HCT116 (cell line): ENCODE measurements at regions not wholly inside any gene's neighbourhood (a gene's known extent, or its start where the extent isn't known, plus 50 kb on each side); places are given as distances from the start of the nearest gene placed in this dataset.

Experiments used
- ATAC-seq: fragments of 200-7000 bp; cut with Tn5 transposase; 2 replicates; pipeline ENCODE4 v1.9.1; 2020; ENCODE audit warnings: mild to moderate bottlenecking, moderate library complexity
- BruUV-seq: library from RNA; stranded (reverse); fragments of 400-500 nt; replicated peaks from 2 replicates; lab custom pipeline; 2021; lab: Mats Ljungman, UMichigan
- CTCF ChIA-PET: fragments of 300-600 bp; sonication (Branson Sonifier 250); formaldehyde crosslinking; loops from one replicate; lab custom pipeline; 2021; ENCODE audit warnings: antibody characterized with exemption; lab: Charles Lee
- POLR2A ChIA-PET: fragments of 300-600, 350-600 bp; sonication (Branson Sonifier 250); formaldehyde crosslinking; loops from one replicate; lab custom pipeline; 2021; ENCODE audit warnings: antibody characterized with exemption; lab: Charles Lee
- RAD21 ChIA-PET, 2 experiments: fragments of 300-600 bp; sonication (Branson Sonifier 250); formaldehyde crosslinking; loops; one replicate each; lab custom pipeline; 2023; ENCODE audit warnings: low total read pairs in 2 of 2; ENCODE audit not compliant: uncharacterized antibody in 2 of 2, unreplicated experiment in 2 of 2, low non-redundant PET in 1 of 2; lab: Charles Lee
- DNase-seq: peaks from one replicate; pipeline ENCODE4 v3.0.0-alpha.2; 2010; ENCODE audit warnings: low read depth, low spot score
- H2AFZ ChIP-seq: fragments of 200-600 bp; shearing (Covaris generic), sonication (generic); 2 replicates; pipeline ENCODE4 v1.6.1; 2017; ENCODE audit warnings: low read depth, mixed run types, mixed read lengths, antibody characterized with exemption, low read length; ENCODE audit not compliant: poor library complexity, severe bottlenecking
- H3K27ac ChIP-seq: 2 replicates; pipeline ENCODE4 v1.5.1; 2012; ENCODE audit warnings: low read depth, low read length
- H3K27me3 ChIP-seq: fragments of 200-600 bp; sonication (generic); 2 replicates; pipeline ENCODE4 v1.6.1; 2016; ENCODE audit warnings: mixed run types, low read length, mixed read lengths; ENCODE audit not compliant: insufficient read depth
- H3K36me3 ChIP-seq, 2 experiments: fragments of 200-500 bp in 1 of 2; fragments of 200-600 bp in 1 of 2; sonication (Bioruptor generic) in 1 of 2; sonication (generic) in 1 of 2; 2 replicates each; pipeline versions ENCODE4 v1.5.1 to v1.6.1; 2014 to 2016; ENCODE audit warnings: low read length in 2 of 2, inconsistent platforms in 1 of 2, mixed read lengths in 1 of 2, mixed run types in 1 of 2; ENCODE audit not compliant: insufficient read depth in 2 of 2, control insufficient read depth in 1 of 2
- H3K4me1 ChIP-seq, 2 experiments: fragments of 200-600 bp in 1 of 2; sonication (generic) in 1 of 2; 2 replicates each; pipeline versions ENCODE4 v1.5.1 to v1.6.1; 2012 to 2017; ENCODE audit warnings: low read length in 2 of 2, inconsistent platforms in 1 of 2, mild to moderate bottlenecking in 1 of 2, mixed read lengths in 1 of 2, mixed run types in 1 of 2, moderate library complexity in 1 of 2; ENCODE audit not compliant: insufficient read depth in 2 of 2, control insufficient read depth in 1 of 2
- H3K4me2 ChIP-seq: fragments of 200-600 bp; sonication (generic); 2 replicates; pipeline ENCODE4 v1.6.1; 2017; ENCODE audit warnings: mixed run types, low read length, mixed read lengths
- H3K4me3 ChIP-seq, 2 experiments: fragments of 200-600 bp in 1 of 2; sonication (generic) in 1 of 2; replicated peaks in 1 of 2; 2 replicates each; pipeline ENCODE4 v1.5.1; 2011 to 2016; ENCODE audit warnings: low read length in 2 of 2, control low read depth in 1 of 2, low read depth in 1 of 2, mild to moderate bottlenecking in 1 of 2, mixed read lengths in 1 of 2, mixed run types in 1 of 2
- H3K79me2 ChIP-seq: fragments of 200-600 bp; sonication (generic); 2 replicates; pipeline ENCODE4 v1.6.1; 2017; ENCODE audit warnings: mild to moderate bottlenecking, mixed run types, low read length, moderate library complexity, mixed read lengths; ENCODE audit not compliant: insufficient read depth
- H3K9ac ChIP-seq: fragments of 200-600 bp; sonication (generic); 2 replicates; pipeline ENCODE4 v1.6.1; 2016; ENCODE audit warnings: low read length, mixed read lengths
- H3K9me2 ChIP-seq: fragments of 200-600 bp; sonication (generic), shearing (Covaris generic); 2 replicates; pipeline ENCODE4 v1.6.1; 2017; ENCODE audit warnings: mixed run types, mild to moderate bottlenecking, moderate library complexity; ENCODE audit not compliant: insufficient read depth
- H3K9me3 ChIP-seq, 2 experiments: fragments of 200-500 bp in 1 of 2; fragments of 200-600 bp in 1 of 2; sonication (Bioruptor generic) in 1 of 2; sonication (generic) in 1 of 2; 2 replicates each; pipeline ENCODE4 v1.6.1; 2014 to 2017; ENCODE audit warnings: low read length in 2 of 2, mixed read lengths in 2 of 2, inconsistent platforms in 1 of 2, low read depth in 1 of 2, mild to moderate bottlenecking in 1 of 2, mixed run types in 1 of 2, moderate library complexity in 1 of 2; ENCODE audit not compliant: control insufficient read depth in 1 of 2, insufficient read depth in 1 of 2
- H4K20me1 ChIP-seq: fragments of 200-600 bp; sonication (generic), shearing (Covaris generic); 2 replicates; pipeline ENCODE4 v1.6.1; 2017; ENCODE audit warnings: mixed run types, mild to moderate bottlenecking, moderate library complexity; ENCODE audit not compliant: insufficient read depth
- ATF3 ChIP-seq: IDR thresholded peaks from 2 replicates; pipeline ENCODE4 v1.6.1; 2012
- CBX3 ChIP-seq: IDR thresholded peaks from 2 replicates; pipeline ENCODE4 v1.6.1; 2012; ENCODE audit warnings: low read depth
- CEBPB ChIP-seq: IDR thresholded peaks from 2 replicates; pipeline ENCODE4 v1.6.1; 2012; ENCODE audit warnings: low read depth
- EGR1 ChIP-seq: IDR thresholded peaks from 2 replicates; pipeline ENCODE4 v1.6.1; 2012; ENCODE audit warnings: low read depth
- ELF1 ChIP-seq: IDR thresholded peaks from 2 replicates; pipeline ENCODE4 v1.6.1; 2012; ENCODE audit warnings: low read depth, borderline replicate concordance
- EZH2 ChIP-seq: fragments of 200-600 bp; sonication (generic); IDR thresholded peaks from 2 replicates; pipeline ENCODE4 v1.6.1; 2017; ENCODE audit warnings: antibody characterized with exemption, mixed run types
- FOSL1 ChIP-seq: IDR thresholded peaks from 2 replicates; pipeline ENCODE4 v1.6.1; 2012; ENCODE audit warnings: low read depth
- JUND ChIP-seq: IDR thresholded peaks from 2 replicates; pipeline ENCODE4 v1.6.1; 2012
- POLR2A ChIP-seq: IDR thresholded peaks from 2 replicates; pipeline ENCODE4 v1.7.0; 2011; ENCODE audit warnings: borderline replicate concordance; ENCODE audit not compliant: insufficient read depth, insufficient read length; ENCODE audit errors: extremely low read depth
- POLR2AphosphoS5 ChIP-seq: IDR thresholded peaks from 2 replicates; pipeline ENCODE4 v1.6.1; 2011; ENCODE audit warnings: mild to moderate bottlenecking, low read depth, low read length, moderate library complexity
- RAD21 ChIP-seq: IDR thresholded peaks from 2 replicates; pipeline ENCODE4 v1.6.1; 2012; ENCODE audit warnings: low read depth, mild to moderate bottlenecking
- REST ChIP-seq: IDR thresholded peaks from 2 replicates; pipeline ENCODE4 v1.6.1; 2012; ENCODE audit warnings: low read depth
- SIN3A ChIP-seq: IDR thresholded peaks from 2 replicates; pipeline ENCODE4 v1.6.1; 2012; ENCODE audit warnings: low read depth
- SRF ChIP-seq: IDR thresholded peaks from 2 replicates; pipeline ENCODE4 v1.6.1; 2012; ENCODE audit warnings: low read depth
- TCF7L2 ChIP-seq: IDR thresholded peaks from 2 replicates; pipeline ENCODE4 v1.7.0; 2011; ENCODE audit warnings: borderline replicate concordance, inconsistent platforms; ENCODE audit not compliant: insufficient read depth, insufficient read length; ENCODE audit errors: extremely low read depth
- YY1 ChIP-seq: IDR thresholded peaks from 2 replicates; pipeline ENCODE4 v1.6.1; 2011; ENCODE audit warnings: low read length, low read depth, moderate library complexity, mild to moderate bottlenecking; ENCODE audit not compliant: insufficient replicate concordance; ENCODE audit errors: extremely low read depth
- ZNF274 ChIP-seq: fragments of 200-500 bp; sonication (Bioruptor generic); IDR thresholded peaks from 2 replicates; pipeline ENCODE4 v1.6.1; 2014; ENCODE audit warnings: mild to moderate bottlenecking, low read depth, low read length, inconsistent platforms
- intact Hi-C: fragments of 100-400 bp; cut with micrococcal nuclease; formaldehyde crosslinking; loops from 2 replicates; pipeline ENCODE4 v1.10.0; 2022
- TF ChIP-seq, protein P1 (sequence below): IDR thresholded peaks from 2 replicates; pipeline ENCODE4 v1.6.1; 2012
- TF ChIP-seq, protein P2 (sequence below), 3 experiments: fragments of 200-600 bp in 1 of 3; sonication (generic) in 1 of 3; IDR thresholded peaks in 2 of 3; conservative IDR thresholded peaks in 1 of 3; 2 replicates each; pipeline ENCODE4 v1.5.1; 2012 to 2017; ENCODE audit warnings: low read depth in 2 of 3, low read length in 2 of 3, antibody characterized with exemption in 1 of 3, borderline replicate concordance in 1 of 3, control low read depth in 1 of 3, mild to moderate bottlenecking in 1 of 3, mixed read lengths in 1 of 3, mixed run types in 1 of 3, moderate library complexity in 1 of 3; ENCODE audit not compliant: insufficient read depth in 1 of 3
- TF ChIP-seq, protein P3 (sequence below): IDR thresholded peaks from 2 replicates; pipeline ENCODE4 v1.6.1; 2011; ENCODE audit warnings: mild to moderate bottlenecking, low read length, moderate library complexity; ENCODE audit not compliant: insufficient replicate concordance; ENCODE audit errors: extremely low read depth

DNA sequence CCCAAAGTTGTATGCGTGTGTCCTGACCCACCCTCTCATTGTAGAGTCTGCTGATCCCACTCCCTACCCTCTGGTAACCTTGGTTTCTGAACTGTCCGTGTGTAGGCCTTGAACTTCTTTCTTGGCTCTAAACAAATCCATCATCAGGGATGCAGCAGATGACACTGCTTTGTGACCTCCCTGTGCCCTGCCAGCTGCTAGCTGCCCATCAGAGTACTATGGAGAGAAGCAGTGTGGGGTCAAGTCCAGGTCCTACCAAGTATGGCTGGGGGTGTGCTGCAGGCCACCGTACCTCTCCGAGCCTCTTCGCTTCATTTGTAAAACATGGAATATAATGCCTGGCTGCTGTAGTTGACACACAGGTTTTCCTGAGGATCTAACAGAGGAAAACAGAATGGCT lies 183.5 kb upstream of the RBPJ start:
- no peaks in the 10 kb centered on the region for H3K9me2 ChIP-seq
- H3K36me3 ChIP-seq = no peaks in the 10 kb centered on the region
- H2AFZ ChIP-seq = no peak overlapping the region
- ChIA-PET RAD21 (no interaction called here), CTCF (no interaction called here), POLR2A (no interaction called here)
- intact Hi-C loops = no loop called here
- H3K27me3 ChIP-seq = no peaks in the 10 kb centered on the region
- H4K20me1 ChIP-seq = no peaks in the 10 kb centered on the region
- BruUV-seq = no TSS peak
- TF ChIP-seq JUND = no peak
- TF ChIP-seq RAD21 = no peak
- TF ChIP-seq EGR1 = no peak
- TF ChIP-seq ATF3 = no peak
- TF ChIP-seq CBX3 = no peak
- TF ChIP-seq SRF = no peak
- no peak for TF ChIP-seq POLR2AphosphoS5
- TF ChIP-seq ELF1 = no peak
- TF ChIP-seq ZNF274 = no peak
- no peak for TF ChIP-seq TCF7L2
- no peak for TF ChIP-seq SIN3A
- no peak for TF ChIP-seq FOSL1
- no peak for TF ChIP-seq POLR2A
- TF ChIP-seq, protein P1, sequence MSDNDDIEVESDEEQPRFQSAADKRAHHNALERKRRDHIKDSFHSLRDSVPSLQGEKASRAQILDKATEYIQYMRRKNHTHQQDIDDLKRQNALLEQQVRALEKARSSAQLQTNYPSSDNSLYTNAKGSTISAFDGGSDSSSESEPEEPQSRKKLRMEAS = no peak
- TF ChIP-seq YY1 = no peak
- TF ChIP-seq, protein P2, sequence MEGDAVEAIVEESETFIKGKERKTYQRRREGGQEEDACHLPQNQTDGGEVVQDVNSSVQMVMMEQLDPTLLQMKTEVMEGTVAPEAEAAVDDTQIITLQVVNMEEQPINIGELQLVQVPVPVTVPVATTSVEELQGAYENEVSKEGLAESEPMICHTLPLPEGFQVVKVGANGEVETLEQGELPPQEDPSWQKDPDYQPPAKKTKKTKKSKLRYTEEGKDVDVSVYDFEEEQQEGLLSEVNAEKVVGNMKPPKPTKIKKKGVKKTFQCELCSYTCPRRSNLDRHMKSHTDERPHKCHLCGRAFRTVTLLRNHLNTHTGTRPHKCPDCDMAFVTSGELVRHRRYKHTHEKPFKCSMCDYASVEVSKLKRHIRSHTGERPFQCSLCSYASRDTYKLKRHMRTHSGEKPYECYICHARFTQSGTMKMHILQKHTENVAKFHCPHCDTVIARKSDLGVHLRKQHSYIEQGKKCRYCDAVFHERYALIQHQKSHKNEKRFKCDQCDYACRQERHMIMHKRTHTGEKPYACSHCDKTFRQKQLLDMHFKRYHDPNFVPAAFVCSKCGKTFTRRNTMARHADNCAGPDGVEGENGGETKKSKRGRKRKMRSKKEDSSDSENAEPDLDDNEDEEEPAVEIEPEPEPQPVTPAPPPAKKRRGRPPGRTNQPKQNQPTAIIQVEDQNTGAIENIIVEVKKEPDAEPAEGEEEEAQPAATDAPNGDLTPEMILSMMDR (IDR thresholded peaks at IDR 0.05 in 2 of 3, conservative IDR thresholded peaks at IDR 0.05 in 1 of 3; ENCODE audit: borderline replicate concordance in 1 of 3, insufficient read depth in 1 of 3, low read depth in 2 of 3, low read length in 2 of 3) = no peak
- TF ChIP-seq EZH2 = no peak
- no peak for TF ChIP-seq CEBPB
- TF ChIP-seq REST = no peak
- TF ChIP-seq, protein P3, sequence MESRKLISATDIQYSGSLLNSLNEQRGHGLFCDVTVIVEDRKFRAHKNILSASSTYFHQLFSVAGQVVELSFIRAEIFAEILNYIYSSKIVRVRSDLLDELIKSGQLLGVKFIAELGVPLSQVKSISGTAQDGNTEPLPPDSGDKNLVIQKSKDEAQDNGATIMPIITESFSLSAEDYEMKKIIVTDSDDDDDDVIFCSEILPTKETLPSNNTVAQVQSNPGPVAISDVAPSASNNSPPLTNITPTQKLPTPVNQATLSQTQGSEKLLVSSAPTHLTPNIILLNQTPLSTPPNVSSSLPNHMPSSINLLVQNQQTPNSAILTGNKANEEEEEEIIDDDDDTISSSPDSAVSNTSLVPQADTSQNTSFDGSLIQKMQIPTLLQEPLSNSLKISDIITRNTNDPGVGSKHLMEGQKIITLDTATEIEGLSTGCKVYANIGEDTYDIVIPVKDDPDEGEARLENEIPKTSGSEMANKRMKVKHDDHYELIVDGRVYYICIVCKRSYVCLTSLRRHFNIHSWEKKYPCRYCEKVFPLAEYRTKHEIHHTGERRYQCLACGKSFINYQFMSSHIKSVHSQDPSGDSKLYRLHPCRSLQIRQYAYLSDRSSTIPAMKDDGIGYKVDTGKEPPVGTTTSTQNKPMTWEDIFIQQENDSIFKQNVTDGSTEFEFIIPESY = no peak
- no peaks in the 10 kb centered on the region for H3K79me2 ChIP-seq
- no peak overlapping the region for H3K27ac ChIP-seq
- DNase-seq (no peak), ATAC-seq (no peak)
- H3K4me3 ChIP-seq = no peak overlapping the region
- H3K9ac ChIP-seq = no peak overlapping the region
- no peak overlapping the region for H3K4me2 ChIP-seq
- H3K9me3 ChIP-seq = no peaks in the 10 kb centered on the region
- no peaks in the 10 kb centered on the region for H3K4me1 ChIP-seq
